SK-N-MC (cell line): ENCODE measurements at regions not wholly inside any gene's neighbourhood (a gene's known extent, or its start where the extent isn't known, plus 50 kb on each side); places are given as distances from the start of the nearest gene placed in this dataset.
"Not testable (repeated sequence)": the region's sequence is repeated elsewhere in the genome, so short reads cannot be mapped to it uniquely, and the experiment has no call there.

ENCODE experiments used
- EZH2 ChIP-seq: fragments of 200-600 bp; sonication (generic); IDR thresholded peaks from one replicate; pipeline ENCODE4 v1.6.1; 2017; ENCODE audit warnings: antibody characterized with exemption
- FOXP2 ChIP-seq: optimal IDR thresholded peaks from 2 replicates; pipeline ENCODE3; 2011; ENCODE audit warnings: mild to moderate bottlenecking, moderate library complexity; ENCODE audit not compliant: insufficient read depth; ENCODE audit errors: extremely low read length, control extremely low read depth
- POLR2AphosphoS5 ChIP-seq: IDR thresholded peaks from 2 replicates; pipeline ENCODE4 v1.6.1; 2012; ENCODE audit warnings: mild to moderate bottlenecking, low read depth, low read length, borderline replicate concordance

DNA sequence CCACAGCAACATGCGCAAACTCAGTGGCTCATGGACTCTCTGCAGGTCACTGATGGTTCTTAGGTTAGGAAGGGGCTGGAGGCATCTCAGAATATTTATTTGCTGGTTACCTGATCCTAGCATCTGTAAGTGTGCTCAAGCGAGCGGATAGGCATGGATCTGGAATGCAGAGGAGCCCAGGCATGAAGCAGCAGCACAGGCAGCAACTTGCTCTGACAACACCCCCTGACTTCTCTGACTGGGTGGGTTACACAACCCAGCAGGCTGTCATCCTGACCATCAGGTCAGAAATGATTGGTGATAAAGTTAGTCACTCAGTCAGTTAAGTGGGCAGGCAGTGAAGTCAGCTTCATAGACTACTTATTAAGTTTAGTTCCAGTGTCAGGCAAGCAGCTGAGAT, 50.4 kb upstream of the CTSV start:
- not testable (repeated sequence) for TF ChIP-seq EZH2, POLR2AphosphoS5, FOXP2
